ENCODE measurements at regions not wholly inside any gene's neighbourhood (a gene's known extent, or its start where the extent isn't known, plus 50 kb on each side); places are given as distances from the start of the nearest gene placed in this dataset.

DNA sequence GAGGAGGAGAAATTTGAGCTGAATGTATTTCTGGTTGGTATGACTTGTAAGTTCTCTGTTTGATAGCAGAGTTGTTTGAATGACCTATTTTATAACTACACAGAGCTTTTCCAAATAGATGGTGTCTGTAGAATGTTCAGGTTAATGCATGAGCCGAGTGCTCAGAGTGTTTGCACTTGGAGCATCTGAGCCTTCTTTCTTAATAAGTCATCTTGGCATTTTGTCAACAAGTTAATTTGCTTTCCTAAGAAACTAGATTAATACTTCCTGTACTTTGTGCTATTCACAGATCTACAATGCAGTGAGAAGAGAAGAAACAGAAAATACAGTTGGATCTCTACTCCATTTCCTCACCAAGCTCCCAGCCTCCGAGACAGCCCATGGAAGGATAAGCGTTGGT, 138.2 kb downstream of the PLCE1 start:
- ATAC-seq (no peak), DNase-seq (no peak)
- no peaks in the 10 kb centered on the region for H3K27me3 ChIP-seq
- no peaks in the 10 kb centered on the region for H3K9me3 ChIP-seq
- no peak overlapping the region for H3K27ac ChIP-seq
- H3K36me3 ChIP-seq: peaks cover 0 to 7% (median 0%) of the 10 kb centered on the region in 9 donors
- peaks cover 0 to 48% (median 12%) of the 10 kb centered on the region in 12 donors for H3K4me1 ChIP-seq
- intact Hi-C loops (cut with DNase I): no loop called here
- WGBS, 4 donors: 32 to 60% (median 48%) methylated on average over 3 of the region's 3 CpGs
- TF ChIP-seq, protein P1, sequence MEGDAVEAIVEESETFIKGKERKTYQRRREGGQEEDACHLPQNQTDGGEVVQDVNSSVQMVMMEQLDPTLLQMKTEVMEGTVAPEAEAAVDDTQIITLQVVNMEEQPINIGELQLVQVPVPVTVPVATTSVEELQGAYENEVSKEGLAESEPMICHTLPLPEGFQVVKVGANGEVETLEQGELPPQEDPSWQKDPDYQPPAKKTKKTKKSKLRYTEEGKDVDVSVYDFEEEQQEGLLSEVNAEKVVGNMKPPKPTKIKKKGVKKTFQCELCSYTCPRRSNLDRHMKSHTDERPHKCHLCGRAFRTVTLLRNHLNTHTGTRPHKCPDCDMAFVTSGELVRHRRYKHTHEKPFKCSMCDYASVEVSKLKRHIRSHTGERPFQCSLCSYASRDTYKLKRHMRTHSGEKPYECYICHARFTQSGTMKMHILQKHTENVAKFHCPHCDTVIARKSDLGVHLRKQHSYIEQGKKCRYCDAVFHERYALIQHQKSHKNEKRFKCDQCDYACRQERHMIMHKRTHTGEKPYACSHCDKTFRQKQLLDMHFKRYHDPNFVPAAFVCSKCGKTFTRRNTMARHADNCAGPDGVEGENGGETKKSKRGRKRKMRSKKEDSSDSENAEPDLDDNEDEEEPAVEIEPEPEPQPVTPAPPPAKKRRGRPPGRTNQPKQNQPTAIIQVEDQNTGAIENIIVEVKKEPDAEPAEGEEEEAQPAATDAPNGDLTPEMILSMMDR (IDR thresholded peaks at IDR 0.05): no peak
- TF ChIP-seq POLR2A (IDR thresholded peaks at IDR 0.05): no peak
- H3K4me3 ChIP-seq: no peak overlapping the region

DNA sequence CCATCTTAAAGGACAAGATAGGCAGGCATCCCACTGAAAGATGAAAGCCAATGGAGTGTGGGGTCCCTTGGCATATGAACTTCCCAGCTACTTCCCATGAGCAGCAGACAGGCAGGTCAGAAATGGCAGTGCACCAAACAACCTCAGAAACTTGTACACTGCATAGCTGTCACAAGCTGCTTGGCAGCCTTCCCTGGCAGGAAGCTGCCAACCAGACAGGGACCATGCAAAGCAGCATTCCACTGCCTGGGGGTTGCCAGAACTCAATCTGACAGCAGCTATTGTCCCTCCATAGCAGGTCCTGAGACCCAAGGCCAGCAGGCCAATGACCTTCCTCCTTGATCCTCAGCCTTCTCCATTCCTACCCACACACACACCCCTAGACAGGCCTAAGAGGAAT, 139.5 kb downstream of the PLCE1 start:
- Histone ChIP-seq H3K36me3 (peaks cover 0 to 7% (median 0%) of the 10 kb centered on the region in 9 donors), H3K9me3 (no peaks in the 10 kb centered on the region), H3K4me3 (no peak overlapping the region), H3K4me1 (peaks cover 0 to 52% (median 12%) of the 10 kb centered on the region in 12 donors), H3K27me3 (no peaks in the 10 kb centered on the region), H3K27ac (peak overlapping the region in 11 of 12 donors; percentile 40 to 83 (median 60))
- ATAC-seq: peak; percentile 91 to 96 (median 96)
- peak; percentile 77 to 92 (median 84) for DNase-seq
- TF ChIP-seq, protein P1 (IDR thresholded peaks at IDR 0.05): no peak
- TF ChIP-seq POLR2A (IDR thresholded peaks at IDR 0.05): no peak
- intact Hi-C loops (cut with DNase I): no loop called here

DNA sequence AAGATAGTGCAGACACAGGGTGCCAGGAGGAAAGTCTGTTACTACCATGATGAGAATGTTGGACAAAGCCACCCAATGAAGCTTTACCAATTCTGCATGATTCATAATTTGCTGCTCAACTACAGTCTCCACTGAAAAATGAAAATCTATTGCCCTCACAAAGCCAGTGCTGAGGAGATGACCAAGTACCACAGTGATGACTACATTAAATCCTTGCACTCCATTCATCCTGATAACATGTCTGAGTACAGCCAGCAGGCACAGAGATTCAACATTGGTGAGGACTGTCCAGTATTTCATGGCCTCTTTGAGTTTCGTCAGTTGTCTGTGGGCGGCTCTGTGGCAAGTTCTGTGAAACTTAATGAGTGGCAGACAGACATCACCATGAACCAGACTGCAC, 144.0 kb downstream of the PLCE1 start:
- H3K9me3 ChIP-seq: no peaks in the 10 kb centered on the region
- peak in 1 of 4 donors; percentile 61 for ATAC-seq
- peaks cover 0 to 38% (median 1%) of the 10 kb centered on the region in 12 donors for H3K4me1 ChIP-seq
- H3K27ac ChIP-seq: no peak overlapping the region
- intact Hi-C loops (cut with DNase I): no loop called here
- 86 to 94% (median 91%) methylated on average over 2 of the region's 2 CpGs for WGBS, 4 donors
- no peak for TF ChIP-seq POLR2A (IDR thresholded peaks at IDR 0.05)
- TF ChIP-seq, protein P1 (IDR thresholded peaks at IDR 0.05): no peak
- H3K4me3 ChIP-seq: no peak overlapping the region
- no peaks in the 10 kb centered on the region for H3K27me3 ChIP-seq
- no peak for DNase-seq
- H3K36me3 ChIP-seq: peaks cover 0 to 7% (median 0%) of the 10 kb centered on the region in 9 donors

DNA sequence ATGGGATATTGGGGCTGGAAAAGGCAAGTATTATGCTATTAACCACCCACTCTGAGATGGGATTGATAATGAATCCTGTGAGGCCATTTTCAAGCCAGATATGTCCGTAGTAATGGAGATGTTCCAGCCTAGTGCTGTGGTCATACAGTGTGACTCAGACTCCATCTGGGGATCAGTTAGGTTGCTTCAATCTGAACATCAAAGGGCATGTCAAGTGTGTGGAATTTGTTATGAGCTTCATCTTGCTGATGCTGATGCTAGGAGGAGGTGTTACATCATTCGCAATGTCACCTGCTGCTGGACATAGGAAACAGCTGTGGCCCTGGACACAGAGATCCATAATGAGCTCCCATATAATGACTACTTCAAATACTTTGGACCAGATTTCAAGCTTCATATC, 144.7 kb downstream of the PLCE1 start:
- Histone ChIP-seq H3K4me1 (peaks cover 0 to 33% (median 1%) of the 10 kb centered on the region in 12 donors), H3K36me3 (peaks cover 0 to 7% (median 0%) of the 10 kb centered on the region in 9 donors), H3K9me3 (no peaks in the 10 kb centered on the region), H3K27me3 (no peaks in the 10 kb centered on the region), H3K4me3 (no peak overlapping the region), H3K27ac (no peak overlapping the region)
- intact Hi-C loops (cut with DNase I): no loop called here
- DNase-seq: no peak
- TF ChIP-seq POLR2A (IDR thresholded peaks at IDR 0.05): no peak
- TF ChIP-seq, protein P1 (IDR thresholded peaks at IDR 0.05): no peak
- 83 to 89% (median 87%) methylated on average over 2 of the region's 2 CpGs for WGBS, 4 donors
- peak in 3 of 4 donors; percentile 18 to 78 (median 46) for ATAC-seq

All from heart left ventricle (tissue), 16 donors.